SU-DHL-6 (cell line): ENCODE measurements at regions not wholly inside any gene's neighbourhood (a gene's known extent, or its start where the extent isn't known, plus 50 kb on each side); places are given as distances from the start of the nearest gene placed in this dataset.

ENCODE experiments used
- EZH2phosphoT487 ChIP-seq: fragments of 200-600 bp; sonication (generic), shearing (Covaris generic); conservative IDR thresholded peaks from 2 replicates; pipeline ENCODE4 v1.6.1; 2018; ENCODE audit warnings: mild to moderate bottlenecking, antibody characterized with exemption, low read length, moderate library complexity, mixed read lengths
- TF ChIP-seq, protein P1 (sequence below): fragments of 200-600 bp; sonication (generic); IDR thresholded peaks from one replicate; pipeline ENCODE4 v1.5.1; 2017; ENCODE audit warnings: antibody characterized with exemption, mild to moderate bottlenecking, low read length, moderate library complexity; ENCODE audit not compliant: insufficient read depth, poor library complexity, severe bottlenecking

- TF ChIP-seq, protein P1, sequence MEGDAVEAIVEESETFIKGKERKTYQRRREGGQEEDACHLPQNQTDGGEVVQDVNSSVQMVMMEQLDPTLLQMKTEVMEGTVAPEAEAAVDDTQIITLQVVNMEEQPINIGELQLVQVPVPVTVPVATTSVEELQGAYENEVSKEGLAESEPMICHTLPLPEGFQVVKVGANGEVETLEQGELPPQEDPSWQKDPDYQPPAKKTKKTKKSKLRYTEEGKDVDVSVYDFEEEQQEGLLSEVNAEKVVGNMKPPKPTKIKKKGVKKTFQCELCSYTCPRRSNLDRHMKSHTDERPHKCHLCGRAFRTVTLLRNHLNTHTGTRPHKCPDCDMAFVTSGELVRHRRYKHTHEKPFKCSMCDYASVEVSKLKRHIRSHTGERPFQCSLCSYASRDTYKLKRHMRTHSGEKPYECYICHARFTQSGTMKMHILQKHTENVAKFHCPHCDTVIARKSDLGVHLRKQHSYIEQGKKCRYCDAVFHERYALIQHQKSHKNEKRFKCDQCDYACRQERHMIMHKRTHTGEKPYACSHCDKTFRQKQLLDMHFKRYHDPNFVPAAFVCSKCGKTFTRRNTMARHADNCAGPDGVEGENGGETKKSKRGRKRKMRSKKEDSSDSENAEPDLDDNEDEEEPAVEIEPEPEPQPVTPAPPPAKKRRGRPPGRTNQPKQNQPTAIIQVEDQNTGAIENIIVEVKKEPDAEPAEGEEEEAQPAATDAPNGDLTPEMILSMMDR: no peak
- TF ChIP-seq EZH2phosphoT487: no peak
Measured at GRCh38 chr4:32460972-32461371, 1740.8 kb downstream of the PCDH7 start.
